K562 (cell line): ENCODE measurements at regions not wholly inside any gene's neighbourhood (a gene's known extent, or its start where the extent isn't known, plus 50 kb on each side); places are given as distances from the start of the nearest gene placed in this dataset.

Source experiments
- ATAC-seq: fragments of 200-7000 bp; cut with Tn5 transposase; 3 replicates; pipeline ENCODE4 v1.9.1; 2020; ENCODE audit warnings: moderate library complexity
- BruUV-seq: library from RNA; stranded (reverse); fragments of 400-500 nt; replicated peaks from 2 replicates; lab custom pipeline; 2021; lab: Mats Ljungman, UMichigan
- CTCF ChIA-PET: fragments of 300-600 bp; formaldehyde crosslinking; extraction: SDS; loops from one replicate; lab custom pipeline; 2021; ENCODE audit warnings: low intra/inter-chr PET ratio; lab: Yijun Ruan, JAX
- POLR2A ChIA-PET: fragments of 300-600, 350-650 bp; sonication (Branson Sonifier 250); formaldehyde crosslinking; extraction: SDS; loops from one replicate; lab custom pipeline; 2021; ENCODE audit warnings: antibody characterized with exemption, inconsistent platforms; lab: Yijun Ruan, JAX
- DNase-seq, 4 experiments: peaks; one replicate each; pipeline versions ENCODE4 v3.0.0 to v3.0.0-alpha.2; 2011 to 2018; ENCODE audit warnings: low spot score in 3 of 4, mixed read lengths in 3 of 4; ENCODE audit errors: extremely low read depth in 1 of 4
- FAIRE-seq: peaks from 2 replicates; lab custom pipeline; 2011; peaks lifted over from hg19 to GRCh38; lab: Jason Lieb, UNC
- H2AFZ ChIP-seq: 2 replicates; pipeline ENCODE4 v1.6.0; 2011; ENCODE audit warnings: low read depth, low read length, control low read depth, inconsistent platforms
- H3K27ac ChIP-seq: fragments of 200-600 bp; 3 replicates; pipeline ENCODE4 v1.8.0; 2011; ENCODE audit warnings: low read depth, mild to moderate bottlenecking, control low read depth, inconsistent platforms, low read length, moderate library complexity, mixed read lengths; ENCODE audit errors: extremely low read depth
- H3K27me3 ChIP-seq, 2 experiments: fragments of 300-600 bp in 1 of 2; 2 replicates in 1 of 2; 3 replicates in 1 of 2; pipeline versions ENCODE4 v1.6.0 to v1.8.0; 2011; ENCODE audit warnings: inconsistent platforms in 2 of 2, low read length in 2 of 2, mild to moderate bottlenecking in 1 of 2, mixed read lengths in 1 of 2, moderate library complexity in 1 of 2; ENCODE audit not compliant: control insufficient read depth in 2 of 2, insufficient read depth in 2 of 2
- H3K36me3 ChIP-seq: fragments of 300-600 bp; 3 replicates; pipeline ENCODE4 v1.8.0; 2011; ENCODE audit warnings: mild to moderate bottlenecking, low read length, inconsistent platforms; ENCODE audit not compliant: control insufficient read depth, insufficient read depth
- H3K4me1 ChIP-seq, 2 experiments: fragments of 200-600 bp in 1 of 2; replicated peaks in 1 of 2; 2 replicates in 1 of 2; 3 replicates in 1 of 2; pipeline versions ENCODE4 v1.5.1 to v1.8.0; 2011; ENCODE audit warnings: inconsistent platforms in 2 of 2, low read length in 2 of 2, mild to moderate bottlenecking in 1 of 2, mixed read lengths in 1 of 2, moderate library complexity in 1 of 2; ENCODE audit not compliant: control insufficient read depth in 2 of 2, insufficient read depth in 2 of 2
- H3K4me2 ChIP-seq: 2 replicates; pipeline ENCODE4 v1.6.1; 2011; ENCODE audit warnings: low read length, control low read depth, inconsistent platforms, mixed read lengths; ENCODE audit not compliant: insufficient read depth
- H3K4me3 ChIP-seq: fragments of 200-600 bp; sonication (generic), shearing (Covaris generic); 2 replicates; pipeline ENCODE4 v1.5.1; 2016; ENCODE audit warnings: control low read depth, inconsistent platforms
- H3K79me2 ChIP-seq: fragments of 200-600 bp; 3 replicates; pipeline ENCODE4 v1.8.0; 2011; ENCODE audit warnings: low read length, inconsistent platforms; ENCODE audit not compliant: control insufficient read depth, insufficient read depth
- H3K9ac ChIP-seq, 2 experiments: 2 replicates each; pipeline versions ENCODE4 v1.6.0 to v1.6.1; 2011; ENCODE audit warnings: low read depth in 2 of 2, low read length in 2 of 2, control low read depth in 1 of 2, inconsistent platforms in 1 of 2, mild to moderate bottlenecking in 1 of 2, mixed read lengths in 1 of 2; ENCODE audit not compliant: insufficient read depth in 1 of 2
- H3K9me1 ChIP-seq: one replicate; pipeline ENCODE4 v1.6.0; 2011; ENCODE audit warnings: inconsistent platforms, mild to moderate bottlenecking, low read length, moderate library complexity; ENCODE audit not compliant: control insufficient read depth, insufficient read depth
- H3K9me3 ChIP-seq: replicated peaks from 2 replicates; pipeline ENCODE4 v1.5.1; 2011; ENCODE audit warnings: low read depth, low read length, inconsistent platforms; ENCODE audit not compliant: control insufficient read depth, insufficient read depth
- H4K20me1 ChIP-seq: replicated peaks from 2 replicates; pipeline ENCODE4 v1.6.1; 2011; ENCODE audit warnings: low read length, inconsistent platforms, mixed read lengths; ENCODE audit not compliant: control insufficient read depth, insufficient read depth
- HDAC1 ChIP-seq, 2 experiments: fragments of 450-650 bp; IDR thresholded peaks; 2 replicates each; pipeline ENCODE4 v1.6.1; 2016 to 2017; ENCODE audit warnings: inconsistent platforms in 1 of 2, mild to moderate bottlenecking in 1 of 2, moderate library complexity in 1 of 2
- HMGN3 ChIP-seq: IDR thresholded peaks from 2 replicates; pipeline ENCODE4 v1.6.1; 2011; ENCODE audit warnings: borderline replicate concordance, low read depth, mild to moderate bottlenecking, mixed read lengths, low read length; ENCODE audit not compliant: insufficient read length; ENCODE audit errors: extremely low read depth
- IRF2 ChIP-seq: sonication (generic); formaldehyde crosslinking; IDR thresholded peaks from 2 replicates; pipeline ENCODE4 v1.8.1; 2022; ENCODE audit warnings: mild to moderate bottlenecking, missing genetic modification reagents
- KDM1A ChIP-seq, 2 experiments: fragments of 450-650 bp; IDR thresholded peaks; 2 replicates each; pipeline ENCODE4 v1.6.1; 2016; ENCODE audit warnings: mild to moderate bottlenecking in 2 of 2
- RBM15 ChIP-seq: fragments of 200-400 bp; formaldehyde crosslinking; IDR thresholded peaks from 2 replicates; pipeline ENCODE4 v1.6.1; 2018; ENCODE audit warnings: mild to moderate bottlenecking, low read length, moderate library complexity; ENCODE audit not compliant: insufficient read depth
- RBM25 ChIP-seq: fragments of 200-400 bp; formaldehyde crosslinking; IDR thresholded peaks from 2 replicates; pipeline ENCODE4 v1.6.1; 2018; ENCODE audit warnings: low read length, low read depth, moderate library complexity; ENCODE audit not compliant: severe bottlenecking
- RNF219 ChIP-seq: fragments of 250-450 bp; sonication (Bioruptor Pico); IDR thresholded peaks from 2 replicates; pipeline ENCODE4 v1.5.0; 2022; ENCODE audit warnings: mild to moderate bottlenecking
- SIX5 ChIP-seq, 2 experiments: IDR thresholded peaks; 2 replicates each; pipeline ENCODE4 v1.6.1; 2011; ENCODE audit warnings: low read length in 2 of 2, borderline replicate concordance in 1 of 2, low read depth in 1 of 2, mild to moderate bottlenecking in 1 of 2, moderate library complexity in 1 of 2; ENCODE audit not compliant: insufficient read depth in 1 of 2
- TSC22D4 ChIP-seq: fragments of 450-650 bp; IDR thresholded peaks from 2 replicates; pipeline ENCODE4 v1.6.1; 2016; ENCODE audit warnings: missing genetic modification characterization, missing biosample characterization, control low read depth
- ZBTB5 ChIP-seq: fragments of 450-650 bp; IDR thresholded peaks from 2 replicates; pipeline ENCODE4 v1.6.1; 2017; ENCODE audit warnings: antibody characterized with exemption
- ZNF507 ChIP-seq: conservative IDR thresholded peaks from 2 replicates; pipeline ENCODE4 v1.6.1; 2017; ENCODE audit warnings: missing genetic modification characterization, missing compliant biosample characterization
- ZNF57 ChIP-seq: fragments of 450-650 bp; formaldehyde crosslinking; IDR thresholded peaks from 2 replicates; pipeline ENCODE4 v1.4.0; 2020; ENCODE audit warnings: mild to moderate bottlenecking, moderate library complexity
- WGBS: fragments of 100-300 bp; shearing (Covaris generic); methylation state at CpG from one replicate; pipeline ENCODE4 v1.1.6; 2016; ENCODE audit warnings: low coverage, mixed read lengths; ENCODE audit not compliant: insufficient coverage; ENCODE audit errors: missing lambda C conversion rate; 5-methylcytosine and 5-hydroxymethylcytosine counted together
- in situ Hi-C: fragments of 300-500 bp; cut with MboI; formaldehyde crosslinking; loops from 4 replicates; pipeline ENCODE4 v1.15.0; 2018; ENCODE audit warnings: inconsistent platforms, mixed read lengths
- intact Hi-C: fragments of 100-400 bp; cut with micrococcal nuclease; formaldehyde crosslinking; loops from 2 replicates; pipeline ENCODE4 v1.14.2; 2022
- TF ChIP-seq, protein P1 (sequence below), 3 experiments: fragments of 200-800 bp in 1 of 3; sonication (Bioruptor generic) in 1 of 3; sonication (generic) in 1 of 3; formaldehyde crosslinking in 1 of 3; IDR thresholded peaks; 2 replicates each; pipeline versions ENCODE4 v1.6.1 to v1.8.0; 2016 to 2022; ENCODE audit warnings: mild to moderate bottlenecking in 2 of 3, missing compliant biosample characterization in 2 of 3, missing genetic modification characterization in 2 of 3, missing genetic modification reagents in 1 of 3
- TF ChIP-seq, protein P2 (sequence below): fragments of 250-450 bp; sonication (Bioruptor Pico); IDR thresholded peaks from 2 replicates; pipeline ENCODE4 v1.9.0; 2021; ENCODE audit warnings: mild to moderate bottlenecking, inconsistent platforms

DNA sequence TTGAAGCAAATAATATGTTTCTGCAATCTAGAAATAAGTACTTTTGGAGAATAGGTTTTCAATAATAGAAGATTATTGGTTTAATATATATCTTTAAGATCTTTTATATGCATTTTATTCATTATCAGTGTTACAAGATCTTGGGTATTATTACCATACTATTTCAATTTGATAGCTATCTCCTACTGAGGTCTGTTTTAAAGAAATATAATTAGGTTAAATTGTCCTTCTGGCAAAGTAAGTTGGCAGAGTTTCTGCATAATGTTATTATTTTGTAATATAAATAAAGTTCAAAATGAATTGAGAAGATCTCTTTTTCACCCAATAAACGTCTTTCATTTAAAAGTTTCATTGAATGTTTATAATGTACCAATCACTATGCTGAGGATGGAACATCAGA is 443.7 kb downstream of the FAT4 start:
- intact Hi-C loops: no loop called here
- FAIRE-seq: no peak
- WGBS: 0% methylated on average over 1 of the region's 1 CpG
- TF ChIP-seq KDM1A (IDR thresholded peaks at IDR 0.05) (no peak), RBM15 (no peak), IRF2 (CRISPR knock-in tag) (no peak), HMGN3 (no peak), SIX5 (IDR thresholded peaks at IDR 0.05; ENCODE audit: borderline replicate concordance in 1 of 2, insufficient read depth in 1 of 2, low read depth in 1 of 2, low read length in 2 of 2) (no peak), TSC22D4 (tag) (no peak), ZNF507 (tag) (no peak), ZBTB5 (no peak), RNF219 (CRISPR knock-in tag) (no peak), ZNF57 (CRISPR knock-in tag) (no peak), HDAC1 (IDR thresholded peaks at IDR 0.05) (no peak), RBM25 (no peak)
- TF ChIP-seq, protein P1, sequence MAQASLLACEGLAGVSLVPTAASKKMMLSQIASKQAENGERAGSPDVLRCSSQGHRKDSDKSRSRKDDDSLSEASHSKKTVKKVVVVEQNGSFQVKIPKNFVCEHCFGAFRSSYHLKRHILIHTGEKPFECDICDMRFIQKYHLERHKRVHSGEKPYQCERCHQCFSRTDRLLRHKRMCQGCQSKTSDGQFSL (CRISPR knock-in tag; IDR thresholded peaks at IDR 0.05): no peak
- TF ChIP-seq, protein P1 (tag; IDR thresholded peaks at IDR 0.05): no peak
- TF ChIP-seq, protein P2, sequence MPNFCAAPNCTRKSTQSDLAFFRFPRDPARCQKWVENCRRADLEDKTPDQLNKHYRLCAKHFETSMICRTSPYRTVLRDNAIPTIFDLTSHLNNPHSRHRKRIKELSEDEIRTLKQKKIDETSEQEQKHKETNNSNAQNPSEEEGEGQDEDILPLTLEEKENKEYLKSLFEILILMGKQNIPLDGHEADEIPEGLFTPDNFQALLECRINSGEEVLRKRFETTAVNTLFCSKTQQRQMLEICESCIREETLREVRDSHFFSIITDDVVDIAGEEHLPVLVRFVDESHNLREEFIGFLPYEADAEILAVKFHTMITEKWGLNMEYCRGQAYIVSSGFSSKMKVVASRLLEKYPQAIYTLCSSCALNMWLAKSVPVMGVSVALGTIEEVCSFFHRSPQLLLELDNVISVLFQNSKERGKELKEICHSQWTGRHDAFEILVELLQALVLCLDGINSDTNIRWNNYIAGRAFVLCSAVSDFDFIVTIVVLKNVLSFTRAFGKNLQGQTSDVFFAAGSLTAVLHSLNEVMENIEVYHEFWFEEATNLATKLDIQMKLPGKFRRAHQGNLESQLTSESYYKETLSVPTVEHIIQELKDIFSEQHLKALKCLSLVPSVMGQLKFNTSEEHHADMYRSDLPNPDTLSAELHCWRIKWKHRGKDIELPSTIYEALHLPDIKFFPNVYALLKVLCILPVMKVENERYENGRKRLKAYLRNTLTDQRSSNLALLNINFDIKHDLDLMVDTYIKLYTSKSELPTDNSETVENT: no peak

More for the DNA sequence above, 443.7 kb downstream of the FAT4 start:
- H3K4me3 ChIP-seq: no peak overlapping the region
- no peak for ATAC-seq
- in situ Hi-C loops: no loop called here
- H2AFZ ChIP-seq: no peak overlapping the region
- H3K4me1 ChIP-seq: no peaks in the 10 kb centered on the region
- ChIA-PET POLR2A (no interaction called here), CTCF (no interaction called here)
- H3K9me3 ChIP-seq: no peaks in the 10 kb centered on the region
- no peak overlapping the region for H3K4me2 ChIP-seq
- H3K27me3 ChIP-seq: no peaks in the 10 kb centered on the region
- no peak overlapping the region for H3K9ac ChIP-seq
- DNase-seq: no peak
- no peaks in the 10 kb centered on the region for H3K9me1 ChIP-seq
- H3K36me3 ChIP-seq: no peaks in the 10 kb centered on the region
- H3K27ac ChIP-seq: no peak overlapping the region
- H4K20me1 ChIP-seq: no peaks in the 10 kb centered on the region
- no TSS peak for BruUV-seq
- H3K79me2 ChIP-seq: no peaks in the 10 kb centered on the region
